OCI-LY3 (cell line): ENCODE measurements at regions not wholly inside any gene's neighbourhood (a gene's known extent, or its start where the extent isn't known, plus 50 kb on each side); places are given as distances from the start of the nearest gene placed in this dataset.

Experiments used
- H2AFZ ChIP-seq: fragments of 200-600, 300-600 bp; shearing (Covaris generic); 2 replicates; pipeline ENCODE4 v1.6.0; 2014; ENCODE audit warnings: antibody characterized with exemption, low read depth, low read length
- H3K27ac ChIP-seq: fragments of 200-600, 300-600 bp; sonication (generic); 2 replicates; pipeline ENCODE4 v1.5.1; 2014; ENCODE audit warnings: mild to moderate bottlenecking, low read length, moderate library complexity, mixed read lengths
- H3K27me3 ChIP-seq: fragments of 200-600, 300-600 bp; sonication (generic); 2 replicates; pipeline ENCODE4 v1.6.1; 2014; ENCODE audit warnings: low read depth, low read length, mixed read lengths
- H3K36me3 ChIP-seq: fragments of 200-600, 300-600 bp; sonication (generic); replicated peaks from 2 replicates; pipeline ENCODE3; 2014; ENCODE audit warnings: low read depth, low read length, mixed read lengths
- H3K4me1 ChIP-seq: fragments of 300-600, 200-600 bp; sonication (generic); 2 replicates; pipeline ENCODE4 v1.6.1; 2014; ENCODE audit warnings: low read length, mixed read lengths
- H3K4me2 ChIP-seq: fragments of 200-600, 300-600 bp; sonication (generic); 2 replicates; pipeline ENCODE4 v1.6.1; 2014; ENCODE audit warnings: low read length, mixed read lengths
- H3K4me3 ChIP-seq: fragments of 300-600, 200-600 bp; sonication (generic); 2 replicates; pipeline ENCODE4 v1.5.1; 2014; ENCODE audit warnings: antibody characterized with exemption, mild to moderate bottlenecking, low read length, moderate library complexity
- H3K79me2 ChIP-seq: fragments of 300-600, 200-600 bp; shearing (Covaris generic); 2 replicates; pipeline ENCODE4 v1.6.1; 2014; ENCODE audit warnings: mild to moderate bottlenecking, low read length, mixed read lengths
- H3K9ac ChIP-seq: fragments of 300-600, 200-600 bp; shearing (Covaris generic); 2 replicates; pipeline ENCODE4 v1.6.0; 2014; ENCODE audit warnings: mild to moderate bottlenecking, low read length, moderate library complexity
- H3K9me3 ChIP-seq: fragments of 200-600, 300-600 bp; shearing (Covaris generic); 2 replicates; pipeline ENCODE4 v1.6.1; 2014; ENCODE audit warnings: low read length, mixed read lengths; ENCODE audit not compliant: insufficient read depth
- H4K20me1 ChIP-seq: fragments of 200-600, 300-600 bp; sonication (generic); 2 replicates; pipeline ENCODE4 v1.6.1; 2016; ENCODE audit warnings: low read length, mixed read lengths; ENCODE audit not compliant: insufficient read depth
- EZH2phosphoT487 ChIP-seq: fragments of 200-600 bp; shearing (Covaris generic); IDR thresholded peaks from 2 replicates; pipeline ENCODE4 v1.6.1; 2018; ENCODE audit warnings: antibody characterized with exemption, mixed run types, low read depth
- TF ChIP-seq, protein P1 (sequence below): fragments of 200-600, 300-600 bp; sonication (generic); IDR thresholded peaks from 2 replicates; pipeline ENCODE4 v1.5.1; 2014; ENCODE audit warnings: antibody characterized with exemption, low read length, low read depth

DNA sequence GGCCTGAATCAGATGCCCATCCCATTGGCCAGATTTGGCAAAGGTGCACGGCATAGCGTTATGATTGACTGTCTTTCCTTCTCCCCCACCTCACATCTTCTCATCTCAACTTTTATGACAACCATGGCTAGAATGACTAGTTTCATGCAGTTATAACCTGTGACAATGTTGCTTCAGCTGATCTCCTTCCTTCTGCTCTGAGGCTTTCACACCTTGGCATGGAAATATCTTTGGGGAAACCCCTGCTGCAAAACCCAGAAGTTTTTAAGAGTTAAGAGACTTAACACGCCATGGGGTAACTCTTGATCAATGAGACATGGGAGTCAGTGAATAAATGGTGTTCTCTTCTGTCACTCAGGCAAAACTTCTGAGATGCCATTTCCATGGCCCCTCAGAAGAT, 290.7 kb upstream of the MDFIC2 start:
- Histone ChIP-seq H3K36me3 (no peaks in the 10 kb centered on the region), H3K4me2 (no peak overlapping the region), H4K20me1 (no peaks in the 10 kb centered on the region), H3K4me3 (no peak overlapping the region), H3K9me3 (no peaks in the 10 kb centered on the region), H2AFZ (no peak overlapping the region), H3K27ac (no peak overlapping the region), H3K27me3 (peaks cover 7% of the 10 kb centered on the region; the same call in 1 of the 2 replicates), H3K79me2 (no peaks in the 10 kb centered on the region), H3K4me1 (no peaks in the 10 kb centered on the region), H3K9ac (no peak overlapping the region)
- TF ChIP-seq EZH2phosphoT487: no peak
- TF ChIP-seq, protein P1, sequence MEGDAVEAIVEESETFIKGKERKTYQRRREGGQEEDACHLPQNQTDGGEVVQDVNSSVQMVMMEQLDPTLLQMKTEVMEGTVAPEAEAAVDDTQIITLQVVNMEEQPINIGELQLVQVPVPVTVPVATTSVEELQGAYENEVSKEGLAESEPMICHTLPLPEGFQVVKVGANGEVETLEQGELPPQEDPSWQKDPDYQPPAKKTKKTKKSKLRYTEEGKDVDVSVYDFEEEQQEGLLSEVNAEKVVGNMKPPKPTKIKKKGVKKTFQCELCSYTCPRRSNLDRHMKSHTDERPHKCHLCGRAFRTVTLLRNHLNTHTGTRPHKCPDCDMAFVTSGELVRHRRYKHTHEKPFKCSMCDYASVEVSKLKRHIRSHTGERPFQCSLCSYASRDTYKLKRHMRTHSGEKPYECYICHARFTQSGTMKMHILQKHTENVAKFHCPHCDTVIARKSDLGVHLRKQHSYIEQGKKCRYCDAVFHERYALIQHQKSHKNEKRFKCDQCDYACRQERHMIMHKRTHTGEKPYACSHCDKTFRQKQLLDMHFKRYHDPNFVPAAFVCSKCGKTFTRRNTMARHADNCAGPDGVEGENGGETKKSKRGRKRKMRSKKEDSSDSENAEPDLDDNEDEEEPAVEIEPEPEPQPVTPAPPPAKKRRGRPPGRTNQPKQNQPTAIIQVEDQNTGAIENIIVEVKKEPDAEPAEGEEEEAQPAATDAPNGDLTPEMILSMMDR: no peak

DNA sequence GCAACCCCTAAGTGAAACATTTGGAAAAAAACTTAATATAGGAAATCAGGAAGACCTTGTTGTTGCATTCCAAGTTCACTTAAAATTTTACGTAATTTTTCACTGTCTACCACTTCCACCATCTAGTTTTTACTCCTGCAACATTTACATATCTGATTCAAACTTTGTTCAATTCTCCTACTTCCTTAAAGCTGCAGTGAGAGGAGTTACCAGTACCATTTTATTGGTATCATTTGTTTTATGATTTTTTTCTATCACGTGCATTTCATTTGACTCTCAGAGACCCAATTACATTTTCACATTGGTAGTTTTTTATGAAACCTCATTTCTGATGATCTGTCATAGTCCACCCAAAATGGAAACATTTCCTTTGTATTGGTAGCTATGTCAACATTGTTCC, 284.9 kb upstream of the MDFIC2 start:
- H2AFZ ChIP-seq: no peak overlapping the region
- no peak overlapping the region for H3K4me3 ChIP-seq
- no peaks in the 10 kb centered on the region for H3K79me2 ChIP-seq
- no peak overlapping the region for H3K27ac ChIP-seq
- no peaks in the 10 kb centered on the region for H3K36me3 ChIP-seq
- no peak overlapping the region for H3K9ac ChIP-seq
- H3K9me3 ChIP-seq: no peaks in the 10 kb centered on the region
- no peak overlapping the region for H3K4me2 ChIP-seq
- H3K27me3 ChIP-seq: no peaks in the 10 kb centered on the region; the same call in 1 of the 2 replicates
- no peaks in the 10 kb centered on the region for H3K4me1 ChIP-seq
- H4K20me1 ChIP-seq: no peaks in the 10 kb centered on the region
- no peak for TF ChIP-seq EZH2phosphoT487
- TF ChIP-seq, protein P1: no peak

DNA sequence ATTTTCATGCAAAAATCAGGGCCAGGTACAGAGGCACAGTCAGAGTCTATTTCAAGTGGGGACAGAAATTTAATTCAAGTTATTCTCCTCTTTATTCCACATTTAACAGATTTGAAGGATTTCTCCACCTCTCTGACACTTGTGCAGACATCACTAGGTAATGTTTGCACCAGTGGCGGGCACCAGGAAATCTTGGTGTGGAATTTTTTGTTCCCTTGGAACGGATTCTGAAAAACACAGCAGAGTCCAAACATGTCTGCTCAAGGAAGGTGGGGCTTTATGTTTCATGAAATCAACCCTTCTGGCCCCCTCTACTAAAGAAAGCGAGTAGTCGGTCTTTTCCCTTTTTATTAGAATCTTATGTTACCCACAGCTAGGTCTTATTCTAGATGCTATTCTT, 271.2 kb upstream of the MDFIC2 start:
- Histone ChIP-seq H3K79me2 (no peaks in the 10 kb centered on the region), H3K27ac (no peak overlapping the region), H3K27me3 (peaks cover 12% of the 10 kb centered on the region), H3K9ac (no peak overlapping the region), H4K20me1 (no peaks in the 10 kb centered on the region), H3K4me2 (no peak overlapping the region), H2AFZ (no peak overlapping the region), H3K4me3 (no peak overlapping the region), H3K4me1 (no peaks in the 10 kb centered on the region), H3K9me3 (no peaks in the 10 kb centered on the region), H3K36me3 (no peaks in the 10 kb centered on the region)
- TF ChIP-seq, protein P1: no peak
- TF ChIP-seq EZH2phosphoT487: no peak

DNA sequence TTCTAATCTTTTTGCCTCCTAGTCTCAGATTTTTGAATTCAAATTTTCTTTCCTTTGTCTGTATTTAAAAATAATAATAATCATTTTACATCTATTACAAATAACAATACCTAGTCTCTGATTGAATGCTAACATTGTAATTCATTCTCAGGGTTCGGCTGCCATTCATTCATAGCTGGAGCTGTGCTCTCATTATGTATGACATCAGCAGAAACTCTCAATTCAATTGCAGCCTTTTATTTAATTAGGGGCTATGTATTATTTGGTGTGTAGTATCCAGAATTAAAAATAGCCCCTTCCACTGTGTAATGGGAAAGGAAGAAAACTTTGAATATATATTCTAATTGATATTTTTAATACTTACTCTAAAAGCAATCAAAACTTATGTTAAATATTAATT, 270.4 kb upstream of the MDFIC2 start:
- Histone ChIP-seq H3K9me3 (no peaks in the 10 kb centered on the region), H4K20me1 (no peaks in the 10 kb centered on the region), H3K27me3 (peaks cover 18% of the 10 kb centered on the region), H3K36me3 (no peaks in the 10 kb centered on the region), H2AFZ (no peak overlapping the region), H3K4me1 (no peaks in the 10 kb centered on the region), H3K9ac (no peak overlapping the region), H3K4me3 (no peak overlapping the region), H3K79me2 (no peaks in the 10 kb centered on the region), H3K4me2 (no peak overlapping the region), H3K27ac (no peak overlapping the region)
- TF ChIP-seq, protein P1: no peak
- no peak for TF ChIP-seq EZH2phosphoT487
